Kidney epithelial cell (primary cell): ENCODE measurements at regions not wholly inside any gene's neighbourhood (a gene's known extent, or its start where the extent isn't known, plus 50 kb on each side); places are given as distances from the start of the nearest gene placed in this dataset.
A peak's percentile ranks its signal among the peaks of the same experiment; 100 is the strongest.

Experiments
- DNase-seq: peaks from one replicate; pipeline ENCODE4 v3.0.0-alpha.2; 2010; ENCODE audit warnings: low read depth
- H3K27me3 ChIP-seq: 2 replicates; pipeline ENCODE4 v1.6.0; 2011; ENCODE audit warnings: low read length; ENCODE audit not compliant: control insufficient read depth, insufficient read depth
- H3K36me3 ChIP-seq: 2 replicates; pipeline ENCODE4 v1.5.1; 2011; ENCODE audit warnings: low read length; ENCODE audit not compliant: control insufficient read depth, insufficient read depth
- H3K4me3 ChIP-seq: 2 replicates; pipeline ENCODE4 v1.5.1; 2011; ENCODE audit warnings: low read depth, mild to moderate bottlenecking, control low read depth, low read length
- CTCF ChIP-seq: IDR thresholded peaks from 2 replicates; pipeline ENCODE4 v1.5.1; 2011; ENCODE audit warnings: mild to moderate bottlenecking, moderate library complexity, low read length, control low read depth, inconsistent platforms; ENCODE audit not compliant: insufficient read depth, poor library complexity, severe bottlenecking

- Histone ChIP-seq H3K27me3 (no peaks in the 10 kb centered on the region), H3K36me3 (no peaks in the 10 kb centered on the region), H3K4me3 (no peak overlapping the region)
- no peak for DNase-seq
- TF ChIP-seq CTCF, result no peak
Observed at GRCh38 chr7:19463581-19463980, 245.3 kb downstream of the POLR1F start.

- Histone ChIP-seq H3K27me3 (no peaks in the 10 kb centered on the region), H3K4me3 (no peak overlapping the region), H3K36me3 (no peaks in the 10 kb centered on the region)
- no peak for DNase-seq
- TF ChIP-seq CTCF, result no peak
Observed at GRCh38 chr7:19455623-19456022, 253.2 kb downstream of the POLR1F start.

GRCh38 chr7:19448091-19448490, 260.7 kb downstream of the POLR1F start:
- Histone ChIP-seq H3K36me3 (no peaks in the 10 kb centered on the region), H3K27me3 (no peaks in the 10 kb centered on the region), H3K4me3 (no peak overlapping the region)
- DNase-seq, result no peak
- TF ChIP-seq CTCF, result no peak

- DNase-seq, result peak; percentile 7
- TF ChIP-seq CTCF, result peak; percentile 62
- no peak overlapping the region for H3K4me3 ChIP-seq
- no peaks in the 10 kb centered on the region for H3K27me3 ChIP-seq
- no peaks in the 10 kb centered on the region for H3K36me3 ChIP-seq
Observed at GRCh38 chr7:19442016-19442785, 266.6 kb downstream of the POLR1F start.

- no peak for DNase-seq
- no peak overlapping the region for H3K4me3 ChIP-seq
- H3K27me3 ChIP-seq, result no peaks in the 10 kb centered on the region
- H3K36me3 ChIP-seq, result no peaks in the 10 kb centered on the region
- TF ChIP-seq CTCF, result no peak
Observed at GRCh38 chr7:19439517-19439916, 269.3 kb downstream of the POLR1F start.

GRCh38 chr7:19437446-19437845, 271.4 kb downstream of the POLR1F start:
- H3K27me3 ChIP-seq, result no peaks in the 10 kb centered on the region
- no peak for TF ChIP-seq CTCF
- H3K36me3 ChIP-seq, result no peaks in the 10 kb centered on the region
- DNase-seq, result no peak
- H3K4me3 ChIP-seq, result no peak overlapping the region
